Endothelial cell of umbilical vein (primary cell): ENCODE measurements at regions not wholly inside any gene's neighbourhood (a gene's known extent, or its start where the extent isn't known, plus 50 kb on each side); places are given as distances from the start of the nearest gene placed in this dataset.

Experiments
- EZH2 ChIP-seq: IDR thresholded peaks from 2 replicates; pipeline ENCODE4 v1.6.1; 2012; ENCODE audit warnings: borderline replicate concordance, low read depth, mild to moderate bottlenecking, moderate library complexity, low read length, inconsistent platforms; ENCODE audit not compliant: severe bottlenecking
- JUN ChIP-seq: IDR thresholded peaks from 2 replicates; pipeline ENCODE4 v1.6.1; 2011; ENCODE audit warnings: borderline replicate concordance, low read depth; ENCODE audit not compliant: insufficient read length, insufficient read depth
- MAX ChIP-seq: IDR thresholded peaks from 2 replicates; pipeline ENCODE4 v1.6.1; 2011; ENCODE audit not compliant: insufficient read depth, insufficient read length
- MYC ChIP-seq: IDR thresholded peaks from one replicate; pipeline ENCODE4 v1.6.1; 2011; ENCODE audit warnings: mild to moderate bottlenecking, low read depth, low read length
- POLR2A ChIP-seq: IDR thresholded peaks from 2 replicates; pipeline ENCODE4 v1.6.1; 2012; ENCODE audit warnings: low read depth, mild to moderate bottlenecking, control low read depth, low read length
- POLR2AphosphoS5 ChIP-seq: IDR thresholded peaks from 2 replicates; pipeline ENCODE4 v1.6.1; 2012; ENCODE audit warnings: low read depth, mild to moderate bottlenecking, control low read depth, low read length, moderate library complexity; ENCODE audit not compliant: insufficient read depth
- TF ChIP-seq, protein P1 (sequence below), 2 donors: IDR thresholded peaks; 1 replicate in 1 of 2; 2 replicates in 1 of 2; pipeline ENCODE4 v1.5.1; 2011; ENCODE audit warnings: low read length in 2 of 2, mild to moderate bottlenecking in 2 of 2, moderate library complexity in 2 of 2, control low read depth in 1 of 2, inconsistent platforms in 1 of 2, low read depth in 1 of 2; ENCODE audit not compliant: insufficient read depth in 1 of 2; ENCODE audit errors: extremely low read depth in 1 of 2

DNA sequence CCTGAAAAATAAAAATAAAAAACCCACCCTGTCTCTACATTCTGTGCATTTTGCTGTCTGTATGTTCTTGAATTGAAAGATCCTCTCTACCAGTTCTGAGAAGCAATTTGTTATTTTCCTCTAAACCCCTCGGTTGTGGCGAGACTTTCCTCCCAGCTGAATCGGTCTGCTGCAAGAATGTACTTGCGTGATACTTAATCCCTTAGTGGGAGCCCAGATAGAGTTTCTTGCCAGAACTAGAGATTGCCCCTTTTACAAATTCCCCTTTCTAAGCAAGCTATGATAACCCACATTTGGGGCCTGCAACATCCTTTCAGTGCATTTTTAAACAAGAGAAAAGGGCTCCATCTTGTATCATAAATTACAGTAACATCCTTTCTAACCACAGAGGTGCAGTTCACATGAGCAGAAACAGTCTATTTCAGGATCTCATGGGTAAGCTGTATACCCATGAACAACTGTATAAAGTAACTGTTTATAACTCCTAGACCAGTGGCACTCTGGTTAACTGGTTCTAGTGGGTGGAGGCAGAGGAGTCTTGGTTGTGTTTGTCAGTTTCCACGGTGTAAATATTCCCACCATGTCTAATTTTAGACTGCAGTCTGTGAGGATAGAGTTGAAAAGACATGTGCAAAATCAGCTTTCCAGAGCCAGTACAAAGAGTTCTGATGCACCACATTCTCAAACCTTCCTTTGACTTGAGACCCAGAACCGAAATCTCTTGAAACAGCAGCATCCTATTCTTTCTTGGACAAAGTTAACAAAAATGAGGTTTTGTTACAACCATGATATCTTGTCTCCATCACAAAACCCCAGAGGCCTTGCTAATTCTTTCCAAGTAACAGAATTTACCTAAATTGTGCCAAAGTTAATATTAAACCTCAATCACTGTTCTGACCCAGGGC is 113.1 kb upstream of the ZNF217 start:
- TF ChIP-seq POLR2AphosphoS5 (no peak), MAX (no peak), POLR2A (no peak), MYC (no peak), JUN (no peak), EZH2 (no peak)
- TF ChIP-seq, protein P1, sequence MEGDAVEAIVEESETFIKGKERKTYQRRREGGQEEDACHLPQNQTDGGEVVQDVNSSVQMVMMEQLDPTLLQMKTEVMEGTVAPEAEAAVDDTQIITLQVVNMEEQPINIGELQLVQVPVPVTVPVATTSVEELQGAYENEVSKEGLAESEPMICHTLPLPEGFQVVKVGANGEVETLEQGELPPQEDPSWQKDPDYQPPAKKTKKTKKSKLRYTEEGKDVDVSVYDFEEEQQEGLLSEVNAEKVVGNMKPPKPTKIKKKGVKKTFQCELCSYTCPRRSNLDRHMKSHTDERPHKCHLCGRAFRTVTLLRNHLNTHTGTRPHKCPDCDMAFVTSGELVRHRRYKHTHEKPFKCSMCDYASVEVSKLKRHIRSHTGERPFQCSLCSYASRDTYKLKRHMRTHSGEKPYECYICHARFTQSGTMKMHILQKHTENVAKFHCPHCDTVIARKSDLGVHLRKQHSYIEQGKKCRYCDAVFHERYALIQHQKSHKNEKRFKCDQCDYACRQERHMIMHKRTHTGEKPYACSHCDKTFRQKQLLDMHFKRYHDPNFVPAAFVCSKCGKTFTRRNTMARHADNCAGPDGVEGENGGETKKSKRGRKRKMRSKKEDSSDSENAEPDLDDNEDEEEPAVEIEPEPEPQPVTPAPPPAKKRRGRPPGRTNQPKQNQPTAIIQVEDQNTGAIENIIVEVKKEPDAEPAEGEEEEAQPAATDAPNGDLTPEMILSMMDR (IDR thresholded peaks at IDR 0.05; ENCODE audit: extremely low read depth in 1 of 2, insufficient read depth in 1 of 2, low read depth in 1 of 2, low read length in 2 of 2), result no peak
